NCI-H2227 treated with DMSO at 0.1 percent for 48 hours (cell line): ENCODE measurements at regions not wholly inside any gene's neighbourhood (a gene's known extent, or its start where the extent isn't known, plus 50 kb on each side); places are given as distances from the start of the nearest gene placed in this dataset.

Experiments
- DNase-seq: peaks from one replicate; lab custom pipeline; 2025; lab: John Stamatoyannopoulos, UW

GRCh38 chr5:15447209-15447608 lies 52.8 kb upstream of the FBXL7 start:
- DNase-seq: no peak

- DNase-seq: no peak
Observed at GRCh38 chr5:15446552-15446951, 53.4 kb upstream of the FBXL7 start.

- DNase-seq: no peak
Observed at GRCh38 chr5:15442193-15442570, 57.8 kb upstream of the FBXL7 start.

- DNase-seq: no peak
Observed at GRCh38 chr5:15441433-15442192, 58.4 kb upstream of the FBXL7 start.

GRCh38 chr5:15440434-15440833 lies 59.5 kb upstream of the FBXL7 start:
- no peak for DNase-seq

GRCh38 chr5:15439801-15440200 lies 60.2 kb upstream of the FBXL7 start:
- no peak for DNase-seq

- DNase-seq: no peak
Observed at GRCh38 chr5:15433709-15434108, 66.3 kb upstream of the FBXL7 start.

- no peak for DNase-seq
Observed at GRCh38 chr5:15431923-15432322, 68.1 kb upstream of the FBXL7 start.

- no peak for DNase-seq
Observed at GRCh38 chr5:15425766-15426165, 74.2 kb upstream of the FBXL7 start.

GRCh38 chr5:15424769-15425168 lies 75.2 kb upstream of the FBXL7 start:
- DNase-seq: no peak

GRCh38 chr5:15421921-15422412 lies 78.0 kb upstream of the FBXL7 start:
- DNase-seq: no peak

GRCh38 chr5:15421381-15421780 lies 78.6 kb upstream of the FBXL7 start:
- DNase-seq: no peak

GRCh38 chr5:15420201-15420600 lies 79.8 kb upstream of the FBXL7 start:
- no peak for DNase-seq

- DNase-seq: no peak
Observed at GRCh38 chr5:15417156-15417555, 82.8 kb upstream of the FBXL7 start.

GRCh38 chr5:15406478-15406877 lies 93.5 kb upstream of the FBXL7 start:
- no peak for DNase-seq

GRCh38 chr5:15393146-15393545 lies 106.8 kb upstream of the FBXL7 start:
- DNase-seq: no peak

GRCh38 chr5:15391704-15392397 lies 108.1 kb upstream of the FBXL7 start:
- no peak for DNase-seq

- DNase-seq: no peak
Observed at GRCh38 chr5:15388866-15389265, 111.1 kb upstream of the FBXL7 start.

- DNase-seq: no peak
Observed at GRCh38 chr5:15387931-15388524, 112.0 kb upstream of the FBXL7 start.

- DNase-seq: no peak
Observed at GRCh38 chr5:15386122-15386521, 113.9 kb upstream of the FBXL7 start.

GRCh38 chr5:15385553-15385952 lies 114.4 kb upstream of the FBXL7 start:
- no peak for DNase-seq

GRCh38 chr5:15385037-15385436 lies 114.9 kb upstream of the FBXL7 start:
- DNase-seq: no peak

GRCh38 chr5:15384581-15384980 lies 115.4 kb upstream of the FBXL7 start:
- DNase-seq: no peak
